SK-N-SH (cell line): ENCODE measurements at regions not wholly inside any gene's neighbourhood (a gene's known extent, or its start where the extent isn't known, plus 50 kb on each side); places are given as distances from the start of the nearest gene placed in this dataset.

Experiments used
- CTCF ChIA-PET: fragments of 300-600, 350-600 bp; formaldehyde crosslinking; extraction: SDS; loops from one replicate; lab custom pipeline; 2021; lab: Yijun Ruan, JAX
- POLR2A ChIA-PET: fragments of 350-600 bp; sonication (Branson Sonifier 250); formaldehyde crosslinking; extraction: SDS; loops from one replicate; lab custom pipeline; 2020; ENCODE audit warnings: antibody characterized with exemption, inconsistent platforms; lab: Yijun Ruan, JAX
- DNase-seq: peaks from one replicate; pipeline ENCODE4 v3.0.0; 2012
- H2AFZ ChIP-seq: fragments of 200-600 bp; sonication (generic); 2 replicates; pipeline ENCODE4 v1.8.1; 2016; ENCODE audit warnings: antibody characterized with exemption, mild to moderate bottlenecking, low read depth
- H3F3A ChIP-seq: fragments of 200-600 bp; sonication (generic); replicated peaks from 2 replicates; pipeline ENCODE3; 2016; ENCODE audit warnings: antibody characterized with exemption, mild to moderate bottlenecking; ENCODE audit not compliant: insufficient read depth
- H3K27ac ChIP-seq, 2 experiments: fragments of 200-500 bp in 1 of 2; fragments of 200-600 bp in 1 of 2; sonication (Bioruptor generic) in 1 of 2; sonication (generic), shearing (Covaris generic) in 1 of 2; 2 replicates each; pipeline versions ENCODE4 v1.5.1 to v1.6.1; 2014 to 2016; ENCODE audit warnings: low read depth in 2 of 2, inconsistent platforms in 1 of 2, low read length in 1 of 2, mild to moderate bottlenecking in 1 of 2, mixed read lengths in 1 of 2
- H3K27me3 ChIP-seq: fragments of 200-600 bp; sonication (generic), shearing (Covaris generic); 2 replicates; pipeline ENCODE4 v1.6.1; 2016; ENCODE audit warnings: mixed run types; ENCODE audit not compliant: insufficient read depth
- H3K36me3 ChIP-seq, 2 experiments: fragments of 200-500 bp in 1 of 2; fragments of 200-600 bp in 1 of 2; sonication (Bioruptor generic) in 1 of 2; sonication (generic) in 1 of 2; replicated peaks in 1 of 2; 2 replicates each; pipeline versions ENCODE3 to v1.5.1; 2014 to 2016; ENCODE audit warnings: low read length in 1 of 2, mild to moderate bottlenecking in 1 of 2; ENCODE audit not compliant: insufficient read depth in 2 of 2, control insufficient read depth in 1 of 2
- H3K4me1 ChIP-seq, 2 experiments: fragments of 200-500 bp in 1 of 2; fragments of 200-600 bp in 1 of 2; sonication (Bioruptor generic) in 1 of 2; sonication (generic), shearing (Covaris generic) in 1 of 2; 2 replicates each; pipeline versions ENCODE4 v1.5.1 to v1.6.1; 2014 to 2016; ENCODE audit warnings: low read depth in 1 of 2, low read length in 1 of 2, mixed run types in 1 of 2; ENCODE audit not compliant: insufficient read depth in 2 of 2, control insufficient read depth in 1 of 2
- H3K4me2 ChIP-seq: fragments of 200-600 bp; sonication (generic), shearing (Covaris generic); 2 replicates; pipeline ENCODE4 v1.6.1; 2017; ENCODE audit warnings: mixed run types
- H3K4me3 ChIP-seq, 2 experiments: fragments of 200-500 bp in 1 of 2; fragments of 200-600 bp in 1 of 2; sonication (Bioruptor generic) in 1 of 2; sonication (generic), shearing (Covaris generic) in 1 of 2; 2 replicates each; pipeline versions ENCODE4 v1.5.1 to v1.8.1; 2014 to 2016; ENCODE audit warnings: low read depth in 2 of 2, inconsistent platforms in 1 of 2, low read length in 1 of 2, mild to moderate bottlenecking in 1 of 2, mixed read lengths in 1 of 2, moderate library complexity in 1 of 2
- H3K79me2 ChIP-seq: fragments of 200-600 bp; sonication (generic); 2 replicates; pipeline ENCODE4 v1.8.1; 2017; ENCODE audit warnings: mild to moderate bottlenecking; ENCODE audit not compliant: insufficient read depth
- H3K9ac ChIP-seq: fragments of 200-600 bp; sonication (generic); 2 replicates; pipeline ENCODE4 v1.6.1; 2017; ENCODE audit warnings: mixed run types
- H3K9me2 ChIP-seq: fragments of 200-600 bp; sonication (generic); 2 replicates; pipeline ENCODE4 v1.6.1; 2017; ENCODE audit warnings: mixed run types
- H3K9me3 ChIP-seq: fragments of 200-600 bp; sonication (generic); 2 replicates; pipeline ENCODE4 v1.6.1; 2017; ENCODE audit warnings: mixed run types, mild to moderate bottlenecking, moderate library complexity
- H4K20me1 ChIP-seq: fragments of 200-600 bp; sonication (generic); 2 replicates; pipeline ENCODE4 v1.6.1; 2017; ENCODE audit warnings: mild to moderate bottlenecking, mixed run types; ENCODE audit not compliant: insufficient read depth
- CHD2 ChIP-seq: fragments of 150-350 bp; IDR thresholded peaks from 2 replicates; pipeline ENCODE4 v1.6.1; 2018; ENCODE audit warnings: low read length; ENCODE audit not compliant: partially characterized antibody
- ELF1 ChIP-seq: IDR thresholded peaks from 2 replicates; pipeline ENCODE4 v1.4.0; 2012
- EP300 ChIP-seq, 2 experiments: IDR thresholded peaks; 2 replicates each; pipeline versions ENCODE4 v1.4.0 to v1.6.1; 2012; ENCODE audit warnings: borderline replicate concordance in 1 of 2, low read depth in 1 of 2, low read length in 1 of 2
- GABPA ChIP-seq: IDR thresholded peaks from 2 replicates; pipeline ENCODE4 v1.4.0; 2012; ENCODE audit warnings: low read depth, mild to moderate bottlenecking
- GATA2 ChIP-seq: sonication (generic); formaldehyde crosslinking; IDR thresholded peaks from 2 replicates; pipeline ENCODE4 v1.5.0; 2020; ENCODE audit warnings: mild to moderate bottlenecking, missing genetic modification reagents
- JUND ChIP-seq: IDR thresholded peaks from 2 replicates; pipeline ENCODE4 v1.4.0; 2012
- NRF1 ChIP-seq: IDR thresholded peaks from 2 replicates; pipeline ENCODE4 v1.6.1; 2012; ENCODE audit warnings: low read depth, mild to moderate bottlenecking, low read length
- POLR2AphosphoS5 ChIP-seq: IDR thresholded peaks from 2 replicates; pipeline ENCODE4 v1.6.1; 2012; ENCODE audit warnings: low read depth, low read length
- SMC3 ChIP-seq: IDR thresholded peaks from 2 replicates; pipeline ENCODE4 v1.6.1; 2012; ENCODE audit warnings: low read depth, low read length, improper control_type of control experiment
- TCF12 ChIP-seq: IDR thresholded peaks from 2 replicates; pipeline ENCODE4 v1.4.0; 2012
- USF1 ChIP-seq: IDR thresholded peaks from 2 replicates; pipeline ENCODE4 v1.4.0; 2012; ENCODE audit warnings: low read depth, borderline replicate concordance
- WGBS: methylation state at CpG from one replicate; pipeline ENCODE4 v1.1.6; 2017; ENCODE audit warnings: low lambda C conversion rate; 5-methylcytosine and 5-hydroxymethylcytosine counted together
- TF ChIP-seq, protein P1 (sequence below): IDR thresholded peaks from 2 replicates; pipeline ENCODE4; 2012
- TF ChIP-seq, protein P2 (sequence below): fragments of 200-600 bp; sonication (generic); IDR thresholded peaks from 2 replicates; pipeline ENCODE4 v1.6.1; 2017; ENCODE audit warnings: antibody characterized with exemption, mild to moderate bottlenecking, moderate library complexity
- TF ChIP-seq, protein P3 (sequence below): fragments of 150-350 bp; IDR thresholded peaks from 2 replicates; pipeline ENCODE4 v1.6.1; 2016; ENCODE audit warnings: mild to moderate bottlenecking, low read depth, low read length
- TF ChIP-seq, protein P4 (sequence below): IDR thresholded peaks from 2 replicates; pipeline ENCODE4 v1.4.0; 2012; ENCODE audit warnings: low read depth

DNA sequence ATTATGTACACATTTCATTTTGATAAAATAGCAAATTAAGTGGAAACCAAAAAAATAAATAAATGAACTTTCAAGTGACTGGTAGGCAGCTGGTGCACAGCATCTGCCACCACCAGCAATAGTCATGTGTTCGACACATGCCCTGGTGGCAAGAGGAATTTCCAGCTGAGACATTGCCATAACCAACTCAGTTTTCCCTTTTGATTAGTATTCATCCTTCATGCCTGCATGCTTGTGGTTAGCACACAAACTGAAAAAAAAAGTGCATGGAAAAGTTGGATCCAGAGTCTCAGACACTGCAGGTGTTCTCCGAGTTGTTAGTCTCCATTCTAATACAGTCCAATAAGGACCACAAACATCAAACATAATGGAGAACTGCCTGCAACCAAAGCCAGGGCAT lies 156.0 kb upstream of the SOX4 start:
- DNase-seq: no peak
- H3K36me3 ChIP-seq: no peaks in the 10 kb centered on the region
- no peaks in the 10 kb centered on the region for H3K9me3 ChIP-seq
- H2AFZ ChIP-seq: no peak overlapping the region
- no peak overlapping the region for H3K9ac ChIP-seq
- H3K9me2 ChIP-seq: no peaks in the 10 kb centered on the region
- H4K20me1 ChIP-seq: no peaks in the 10 kb centered on the region
- 97% methylated on average over 2 of the region's 2 CpGs for WGBS
- H3F3A ChIP-seq: no peaks in the 10 kb centered on the region
- H3K4me2 ChIP-seq: no peak overlapping the region
- peak; percentile 63 for TF ChIP-seq TCF12
- TF ChIP-seq, protein P1, sequence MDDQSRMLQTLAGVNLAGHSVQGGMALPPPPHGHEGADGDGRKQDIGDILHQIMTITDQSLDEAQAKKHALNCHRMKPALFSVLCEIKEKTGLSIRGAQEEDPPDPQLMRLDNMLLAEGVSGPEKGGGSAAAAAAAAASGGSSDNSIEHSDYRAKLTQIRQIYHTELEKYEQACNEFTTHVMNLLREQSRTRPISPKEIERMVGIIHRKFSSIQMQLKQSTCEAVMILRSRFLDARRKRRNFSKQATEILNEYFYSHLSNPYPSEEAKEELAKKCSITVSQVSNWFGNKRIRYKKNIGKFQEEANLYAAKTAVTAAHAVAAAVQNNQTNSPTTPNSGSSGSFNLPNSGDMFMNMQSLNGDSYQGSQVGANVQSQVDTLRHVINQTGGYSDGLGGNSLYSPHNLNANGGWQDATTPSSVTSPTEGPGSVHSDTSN: no peak
- TF ChIP-seq, all 33 proteins: peak for 1
- Histone ChIP-seq H3K27me3 (no peaks in the 10 kb centered on the region), H3K4me1 (no peaks in the 10 kb centered on the region), H3K79me2 (no peaks in the 10 kb centered on the region), H3K4me3 (no peak overlapping the region), H3K27ac (no peak overlapping the region)
- CTCF ChIA-PET: interaction anchor here (1.5 kb wide), 1 partner anchor 86 kb away, joined by 3 read pairs; no protein-coding TSS in a partner anchor
- POLR2A ChIA-PET: no interaction called here

DNA sequence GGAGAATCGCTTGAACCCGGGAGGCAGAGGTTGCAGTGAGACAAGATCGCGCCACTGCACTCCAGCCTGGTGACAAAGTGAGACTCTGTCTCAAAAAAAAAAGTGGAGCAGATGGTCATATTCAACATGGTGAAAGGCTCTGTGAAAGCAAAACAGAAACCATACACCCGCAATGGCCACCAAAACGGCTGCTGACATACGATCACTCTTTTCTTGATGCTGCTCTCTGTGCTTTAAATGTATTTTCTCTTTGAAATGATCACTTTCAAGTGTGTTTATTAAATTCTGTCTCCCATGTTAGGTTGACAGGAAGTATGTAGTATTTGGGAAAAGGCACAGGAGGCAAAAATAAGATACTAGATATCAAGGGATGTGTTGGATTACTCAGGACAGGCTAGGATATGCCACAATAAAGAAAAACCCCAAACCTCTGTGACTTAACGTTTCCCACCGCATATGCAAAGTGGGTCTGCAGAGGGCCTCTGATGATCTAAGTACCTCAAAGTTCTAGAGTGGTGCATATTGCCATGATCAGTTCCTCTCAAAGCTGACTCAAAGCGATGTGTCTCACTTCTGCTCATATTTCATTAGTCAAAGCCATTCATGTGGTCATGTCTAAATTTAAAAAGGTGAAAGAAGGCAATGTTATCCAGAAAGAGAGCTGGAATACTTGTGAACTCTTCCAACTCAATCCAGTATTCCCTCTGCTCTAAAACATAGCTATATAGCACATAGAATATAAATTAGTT lies 155.1 kb upstream of the SOX4 start:
- ChIA-PET CTCF (interaction anchor here (1.5 kb wide), 1 partner anchor 85 kb away, joined by 3 read pairs; no protein-coding TSS in a partner anchor), POLR2A (no interaction called here)

More for the DNA sequence above, 155.1 kb upstream of the SOX4 start:
- Histone ChIP-seq H3K79me2 (no peaks in the 10 kb centered on the region), H3K27ac (no peak overlapping the region), H3K9me2 (no peaks in the 10 kb centered on the region), H3K4me3 (no peak overlapping the region), H4K20me1 (no peaks in the 10 kb centered on the region), H3K36me3 (no peaks in the 10 kb centered on the region), H3K9ac (no peak overlapping the region), H3K4me2 (no peak overlapping the region), H3F3A (no peaks in the 10 kb centered on the region), H3K9me3 (no peaks in the 10 kb centered on the region), H2AFZ (no peak overlapping the region), H3K4me1 (no peaks in the 10 kb centered on the region), H3K27me3 (no peaks in the 10 kb centered on the region)
- 89% methylated on average over 10 of the region's 10 CpGs for WGBS
- TF ChIP-seq SMC3: no peak
- no peak for TF ChIP-seq GATA2
- TF ChIP-seq, protein P2, sequence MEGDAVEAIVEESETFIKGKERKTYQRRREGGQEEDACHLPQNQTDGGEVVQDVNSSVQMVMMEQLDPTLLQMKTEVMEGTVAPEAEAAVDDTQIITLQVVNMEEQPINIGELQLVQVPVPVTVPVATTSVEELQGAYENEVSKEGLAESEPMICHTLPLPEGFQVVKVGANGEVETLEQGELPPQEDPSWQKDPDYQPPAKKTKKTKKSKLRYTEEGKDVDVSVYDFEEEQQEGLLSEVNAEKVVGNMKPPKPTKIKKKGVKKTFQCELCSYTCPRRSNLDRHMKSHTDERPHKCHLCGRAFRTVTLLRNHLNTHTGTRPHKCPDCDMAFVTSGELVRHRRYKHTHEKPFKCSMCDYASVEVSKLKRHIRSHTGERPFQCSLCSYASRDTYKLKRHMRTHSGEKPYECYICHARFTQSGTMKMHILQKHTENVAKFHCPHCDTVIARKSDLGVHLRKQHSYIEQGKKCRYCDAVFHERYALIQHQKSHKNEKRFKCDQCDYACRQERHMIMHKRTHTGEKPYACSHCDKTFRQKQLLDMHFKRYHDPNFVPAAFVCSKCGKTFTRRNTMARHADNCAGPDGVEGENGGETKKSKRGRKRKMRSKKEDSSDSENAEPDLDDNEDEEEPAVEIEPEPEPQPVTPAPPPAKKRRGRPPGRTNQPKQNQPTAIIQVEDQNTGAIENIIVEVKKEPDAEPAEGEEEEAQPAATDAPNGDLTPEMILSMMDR: no peak
- TF ChIP-seq EP300 (IDR thresholded peaks at IDR 0.05; ENCODE audit: borderline replicate concordance in 1 of 2, low read depth in 1 of 2, low read length in 1 of 2): no peak
- TF ChIP-seq GABPA: no peak
- TF ChIP-seq NRF1: no peak
- no peak for TF ChIP-seq CHD2
- no peak for TF ChIP-seq ELF1
- TF ChIP-seq, protein P3, sequence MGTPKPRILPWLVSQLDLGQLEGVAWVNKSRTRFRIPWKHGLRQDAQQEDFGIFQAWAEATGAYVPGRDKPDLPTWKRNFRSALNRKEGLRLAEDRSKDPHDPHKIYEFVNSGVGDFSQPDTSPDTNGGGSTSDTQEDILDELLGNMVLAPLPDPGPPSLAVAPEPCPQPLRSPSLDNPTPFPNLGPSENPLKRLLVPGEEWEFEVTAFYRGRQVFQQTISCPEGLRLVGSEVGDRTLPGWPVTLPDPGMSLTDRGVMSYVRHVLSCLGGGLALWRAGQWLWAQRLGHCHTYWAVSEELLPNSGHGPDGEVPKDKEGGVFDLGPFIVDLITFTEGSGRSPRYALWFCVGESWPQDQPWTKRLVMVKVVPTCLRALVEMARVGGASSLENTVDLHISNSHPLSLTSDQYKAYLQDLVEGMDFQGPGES: no peak
- TF ChIP-seq, protein P4, sequence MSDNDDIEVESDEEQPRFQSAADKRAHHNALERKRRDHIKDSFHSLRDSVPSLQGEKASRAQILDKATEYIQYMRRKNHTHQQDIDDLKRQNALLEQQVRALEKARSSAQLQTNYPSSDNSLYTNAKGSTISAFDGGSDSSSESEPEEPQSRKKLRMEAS: no peak
- TF ChIP-seq JUND: no peak
- no peak for TF ChIP-seq TCF12
- TF ChIP-seq POLR2AphosphoS5: no peak
- no peak for TF ChIP-seq USF1
- DNase-seq: no peak
